K562 (cell line): ENCODE measurements at regions not wholly inside any gene's neighbourhood (a gene's known extent, or its start where the extent isn't known, plus 50 kb on each side); places are given as distances from the start of the nearest gene placed in this dataset.

Experiments used
- BHLHE40 ChIP-seq: IDR thresholded peaks from 2 replicates; pipeline ENCODE4 v1.6.1; 2011; ENCODE audit warnings: low read length, improper control_type of control experiment
- HDAC6 ChIP-seq: IDR thresholded peaks from 2 replicates; pipeline ENCODE4 v1.6.1; 2012; ENCODE audit warnings: low read depth, mild to moderate bottlenecking, control low read depth, inconsistent platforms, low read length, moderate library complexity
- HDGF ChIP-seq: fragments of 450-650 bp; IDR thresholded peaks from 2 replicates; pipeline ENCODE4 v1.6.1; 2016
- MAFK ChIP-seq: IDR thresholded peaks from 2 replicates; pipeline ENCODE4 v1.6.1; 2011; ENCODE audit warnings: low read length, improper control_type of control experiment
- RBM14 ChIP-seq: fragments of 200-400 bp; formaldehyde crosslinking; IDR thresholded peaks from 2 replicates; pipeline ENCODE4 v1.6.1; 2018; ENCODE audit warnings: low read depth, mild to moderate bottlenecking, low read length, moderate library complexity, borderline replicate concordance; ENCODE audit not compliant: insufficient read depth
- SP1 ChIP-seq: sonication (generic); formaldehyde crosslinking; IDR thresholded peaks from 2 replicates; pipeline ENCODE4 v1.8.1; 2022; ENCODE audit warnings: mild to moderate bottlenecking, missing genetic modification reagents
- ZNF431 ChIP-seq: sonication (generic); formaldehyde crosslinking; IDR thresholded peaks from 2 replicates; pipeline ENCODE4 v1.8.0; 2022; ENCODE audit warnings: mild to moderate bottlenecking, missing genetic modification reagents
- ZNF778 ChIP-seq: fragments of 450-650 bp; formaldehyde crosslinking; IDR thresholded peaks from 2 replicates; pipeline ENCODE4 v1.4.0; 2020; ENCODE audit warnings: mild to moderate bottlenecking, moderate library complexity
- TF ChIP-seq, protein P1 (sequence below): fragments of 450-650 bp; formaldehyde crosslinking; IDR thresholded peaks from 2 replicates; pipeline ENCODE4 v1.4.0; 2020; ENCODE audit warnings: mild to moderate bottlenecking, moderate library complexity
- TF ChIP-seq, protein P2 (sequence below), 2 experiments: fragments of 450-650 bp; IDR thresholded peaks; 2 replicates each; pipeline ENCODE4 v1.6.1; 2016; ENCODE audit warnings: mild to moderate bottlenecking in 2 of 2, borderline replicate concordance in 1 of 2, low read depth in 1 of 2, moderate library complexity in 1 of 2
- TF ChIP-seq, protein P3 (sequence below), 2 experiments: IDR thresholded peaks in 1 of 2; conservative IDR thresholded peaks in 1 of 2; 2 replicates each; pipeline ENCODE4 v1.6.1; 2016; ENCODE audit warnings: low read depth in 2 of 2, mild to moderate bottlenecking in 1 of 2, missing compliant biosample characterization in 1 of 2, missing genetic modification characterization in 1 of 2, moderate library complexity in 1 of 2
- TF ChIP-seq, protein P4 (sequence below), 3 experiments: IDR thresholded peaks in 2 of 3; conservative IDR thresholded peaks in 1 of 3; 2 replicates each; pipeline ENCODE4 v1.5.1; 2011 to 2012; ENCODE audit warnings: low read length in 3 of 3, mild to moderate bottlenecking in 3 of 3, control low read depth in 2 of 3, improper control_type of control experiment in 1 of 3, inconsistent platforms in 1 of 3, low read depth in 1 of 3, mixed read lengths in 1 of 3, moderate library complexity in 1 of 3; ENCODE audit not compliant: insufficient read depth in 2 of 3
- TF ChIP-seq, protein P5 (sequence below), 2 experiments: IDR thresholded peaks; 2 replicates each; pipeline ENCODE4 v1.6.1; 2011; ENCODE audit warnings: borderline replicate concordance in 1 of 2, control low read depth in 1 of 2, low read depth in 1 of 2, low read length in 1 of 2, mild to moderate bottlenecking in 1 of 2, mixed read lengths in 1 of 2, moderate library complexity in 1 of 2; ENCODE audit not compliant: insufficient read depth in 1 of 2, insufficient read length in 1 of 2, poor library complexity in 1 of 2, severe bottlenecking in 1 of 2; ENCODE audit errors: extremely low read depth in 1 of 2

DNA sequence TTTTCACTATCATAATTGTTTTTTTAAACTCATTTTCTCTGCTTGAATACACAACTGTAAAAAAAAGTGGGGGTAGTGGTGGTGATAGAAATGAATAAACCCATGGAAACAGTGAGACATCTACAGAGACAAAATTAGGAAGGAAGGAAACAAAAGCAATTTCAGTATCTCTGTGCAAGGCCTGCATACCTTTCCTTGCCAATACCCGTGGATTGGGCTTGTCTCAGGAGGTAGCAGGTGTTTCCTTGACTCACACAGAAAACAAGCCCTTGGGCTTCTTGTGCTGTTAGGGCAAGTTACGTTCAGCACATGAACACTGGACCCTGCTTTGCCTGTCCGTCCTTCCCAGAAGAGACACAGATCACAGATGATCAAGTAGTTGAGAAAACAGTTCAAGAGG, 372.2 kb downstream of the ZSWIM6 start:
- TF ChIP-seq, protein P1, sequence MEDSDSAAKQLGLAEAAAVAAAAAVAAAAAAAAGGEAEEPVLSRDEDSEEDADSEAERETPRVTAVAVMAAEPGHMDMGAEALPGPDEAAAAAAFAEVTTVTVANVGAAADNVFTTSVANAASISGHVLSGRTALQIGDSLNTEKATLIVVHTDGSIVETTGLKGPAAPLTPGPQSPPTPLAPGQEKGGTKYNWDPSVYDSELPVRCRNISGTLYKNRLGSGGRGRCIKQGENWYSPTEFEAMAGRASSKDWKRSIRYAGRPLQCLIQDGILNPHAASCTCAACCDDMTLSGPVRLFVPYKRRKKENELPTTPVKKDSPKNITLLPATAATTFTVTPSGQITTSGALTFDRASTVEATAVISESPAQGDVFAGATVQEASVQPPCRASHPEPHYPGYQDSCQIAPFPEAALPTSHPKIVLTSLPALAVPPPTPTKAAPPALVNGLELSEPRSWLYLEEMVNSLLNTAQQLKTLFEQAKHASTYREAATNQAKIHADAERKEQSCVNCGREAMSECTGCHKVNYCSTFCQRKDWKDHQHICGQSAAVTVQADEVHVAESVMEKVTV (CRISPR knock-in tag), result no peak
- TF ChIP-seq, protein P2, sequence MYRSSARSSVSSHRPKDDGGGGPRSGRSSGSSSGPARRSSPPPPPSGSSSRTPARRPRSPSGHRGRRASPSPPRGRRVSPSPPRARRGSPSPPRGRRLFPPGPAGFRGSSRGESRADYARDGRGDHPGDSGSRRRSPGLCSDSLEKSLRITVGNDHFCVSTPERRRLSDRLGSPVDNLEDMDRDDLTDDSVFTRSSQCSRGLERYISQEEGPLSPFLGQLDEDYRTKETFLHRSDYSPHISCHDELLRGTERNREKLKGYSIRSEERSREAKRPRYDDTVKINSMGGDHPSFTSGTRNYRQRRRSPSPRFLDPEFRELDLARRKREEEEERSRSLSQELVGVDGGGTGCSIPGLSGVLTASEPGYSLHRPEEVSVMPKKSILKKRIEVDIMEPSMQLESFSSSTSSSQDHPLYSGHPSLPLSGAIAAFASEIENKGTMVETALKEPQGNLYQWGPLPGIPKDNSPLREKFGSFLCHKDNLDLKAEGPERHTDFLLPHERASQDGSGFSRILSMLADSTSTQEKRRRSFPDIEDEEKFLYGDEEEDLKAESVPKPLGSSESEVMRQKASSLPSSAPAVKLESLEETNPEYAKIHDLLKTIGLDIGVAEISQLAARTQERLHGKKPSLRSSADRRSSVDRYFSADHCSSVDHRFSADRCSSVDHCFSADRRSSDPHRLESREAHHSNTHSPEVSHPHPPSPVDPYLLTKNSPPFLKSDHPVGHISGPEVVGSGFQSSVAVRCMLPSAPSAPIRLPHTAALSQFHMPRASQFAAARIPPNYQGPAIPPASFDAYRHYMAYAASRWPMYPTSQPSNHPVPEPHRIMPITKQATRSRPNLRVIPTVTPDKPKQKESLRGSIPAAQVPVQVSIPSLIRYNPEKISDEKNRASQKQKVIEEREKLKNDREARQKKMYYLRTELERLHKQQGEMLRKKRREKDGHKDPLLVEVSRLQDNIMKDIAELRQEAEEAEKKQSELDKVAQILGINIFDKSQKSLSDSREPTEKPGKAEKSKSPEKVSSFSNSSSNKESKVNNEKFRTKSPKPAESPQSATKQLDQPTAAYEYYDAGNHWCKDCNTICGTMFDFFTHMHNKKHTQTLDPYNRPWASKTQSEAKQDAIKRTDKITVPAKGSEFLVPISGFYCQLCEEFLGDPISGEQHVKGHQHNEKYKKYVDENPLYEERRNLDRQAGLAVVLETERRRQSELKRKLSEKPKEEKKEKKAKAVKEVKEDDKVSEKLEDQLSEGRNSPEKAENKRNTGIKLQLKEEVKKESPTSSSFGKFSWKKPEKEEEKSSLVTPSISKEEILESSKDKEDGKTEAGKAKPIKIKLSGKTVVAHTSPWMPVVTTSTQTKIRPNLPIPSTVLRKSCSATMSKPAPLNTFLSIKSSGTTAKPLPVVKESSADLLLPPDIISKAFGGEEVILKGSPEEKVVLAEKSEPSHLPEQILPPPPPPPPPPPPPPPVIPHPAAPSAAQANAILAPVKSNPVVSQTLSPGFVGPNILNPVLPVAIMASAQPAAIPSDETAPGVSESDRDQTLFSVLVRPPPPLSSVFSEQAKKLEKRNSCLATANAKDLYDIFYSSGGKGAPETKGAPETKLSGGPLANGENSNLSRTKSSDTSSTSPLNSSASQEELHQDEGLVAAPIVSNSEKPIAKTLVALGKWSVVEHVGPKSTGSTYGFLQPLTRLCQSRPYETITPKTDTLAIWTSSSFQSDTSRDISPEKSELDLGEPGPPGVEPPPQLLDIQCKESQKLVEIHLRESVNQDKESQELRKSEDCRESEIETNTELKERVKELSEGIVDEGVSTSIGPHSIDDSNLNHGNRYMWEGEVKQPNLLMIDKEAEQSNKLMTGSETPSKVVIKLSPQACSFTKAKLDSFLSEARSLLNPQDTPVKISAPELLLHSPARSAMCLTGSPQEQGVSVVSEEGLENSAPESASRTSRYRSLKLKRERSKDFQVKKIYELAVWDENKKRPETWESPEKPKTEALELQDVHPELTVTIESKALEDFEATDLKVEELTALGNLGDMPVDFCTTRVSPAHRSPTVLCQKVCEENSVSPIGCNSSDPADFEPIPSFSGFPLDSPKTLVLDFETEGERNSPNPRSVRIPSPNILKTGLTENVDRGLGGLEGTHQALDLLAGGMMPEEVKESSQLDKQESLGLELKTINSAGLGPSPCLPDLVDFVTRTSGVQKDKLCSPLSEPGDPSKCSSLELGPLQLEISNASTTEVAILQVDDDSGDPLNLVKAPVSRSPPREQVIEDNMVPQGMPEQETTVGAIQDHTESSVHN (IDR thresholded peaks at IDR 0.05; ENCODE audit: borderline replicate concordance in 1 of 2, low read depth in 1 of 2), result no peak
- no peak for TF ChIP-seq HDAC6
- no peak for TF ChIP-seq MAFK
- TF ChIP-seq, protein P3, sequence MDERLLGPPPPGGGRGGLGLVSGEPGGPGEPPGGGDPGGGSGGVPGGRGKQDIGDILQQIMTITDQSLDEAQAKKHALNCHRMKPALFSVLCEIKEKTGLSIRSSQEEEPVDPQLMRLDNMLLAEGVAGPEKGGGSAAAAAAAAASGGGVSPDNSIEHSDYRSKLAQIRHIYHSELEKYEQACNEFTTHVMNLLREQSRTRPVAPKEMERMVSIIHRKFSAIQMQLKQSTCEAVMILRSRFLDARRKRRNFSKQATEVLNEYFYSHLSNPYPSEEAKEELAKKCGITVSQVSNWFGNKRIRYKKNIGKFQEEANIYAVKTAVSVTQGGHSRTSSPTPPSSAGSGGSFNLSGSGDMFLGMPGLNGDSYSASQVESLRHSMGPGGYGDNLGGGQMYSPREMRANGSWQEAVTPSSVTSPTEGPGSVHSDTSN (CRISPR knock-in tag; IDR thresholded peaks at IDR 0.05; ENCODE audit: low read depth), result no peak
- TF ChIP-seq, protein P3 (tag; conservative IDR thresholded peaks at IDR 0.05; ENCODE audit: low read depth), result no peak
- TF ChIP-seq, protein P4, sequence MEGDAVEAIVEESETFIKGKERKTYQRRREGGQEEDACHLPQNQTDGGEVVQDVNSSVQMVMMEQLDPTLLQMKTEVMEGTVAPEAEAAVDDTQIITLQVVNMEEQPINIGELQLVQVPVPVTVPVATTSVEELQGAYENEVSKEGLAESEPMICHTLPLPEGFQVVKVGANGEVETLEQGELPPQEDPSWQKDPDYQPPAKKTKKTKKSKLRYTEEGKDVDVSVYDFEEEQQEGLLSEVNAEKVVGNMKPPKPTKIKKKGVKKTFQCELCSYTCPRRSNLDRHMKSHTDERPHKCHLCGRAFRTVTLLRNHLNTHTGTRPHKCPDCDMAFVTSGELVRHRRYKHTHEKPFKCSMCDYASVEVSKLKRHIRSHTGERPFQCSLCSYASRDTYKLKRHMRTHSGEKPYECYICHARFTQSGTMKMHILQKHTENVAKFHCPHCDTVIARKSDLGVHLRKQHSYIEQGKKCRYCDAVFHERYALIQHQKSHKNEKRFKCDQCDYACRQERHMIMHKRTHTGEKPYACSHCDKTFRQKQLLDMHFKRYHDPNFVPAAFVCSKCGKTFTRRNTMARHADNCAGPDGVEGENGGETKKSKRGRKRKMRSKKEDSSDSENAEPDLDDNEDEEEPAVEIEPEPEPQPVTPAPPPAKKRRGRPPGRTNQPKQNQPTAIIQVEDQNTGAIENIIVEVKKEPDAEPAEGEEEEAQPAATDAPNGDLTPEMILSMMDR (IDR thresholded peaks at IDR 0.05 in 2 of 3, conservative IDR thresholded peaks at IDR 0.05 in 1 of 3; ENCODE audit: insufficient read depth in 2 of 3, low read depth in 1 of 3, low read length in 3 of 3), result no peak
- no peak for TF ChIP-seq RBM14
- TF ChIP-seq SP1 (CRISPR knock-in tag), result no peak
- no peak for TF ChIP-seq HDGF
- TF ChIP-seq ZNF431 (CRISPR knock-in tag), result no peak
- TF ChIP-seq, protein P5, sequence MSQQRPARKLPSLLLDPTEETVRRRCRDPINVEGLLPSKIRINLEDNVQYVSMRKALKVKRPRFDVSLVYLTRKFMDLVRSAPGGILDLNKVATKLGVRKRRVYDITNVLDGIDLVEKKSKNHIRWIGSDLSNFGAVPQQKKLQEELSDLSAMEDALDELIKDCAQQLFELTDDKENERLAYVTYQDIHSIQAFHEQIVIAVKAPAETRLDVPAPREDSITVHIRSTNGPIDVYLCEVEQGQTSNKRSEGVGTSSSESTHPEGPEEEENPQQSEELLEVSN (IDR thresholded peaks at IDR 0.05; ENCODE audit: borderline replicate concordance in 1 of 2, extremely low read depth in 1 of 2, insufficient read depth in 1 of 2, insufficient read length in 1 of 2, low read depth in 1 of 2, low read length in 1 of 2, poor library complexity in 1 of 2, severe bottlenecking in 1 of 2), result no peak
- TF ChIP-seq ZNF778, result no peak
- TF ChIP-seq BHLHE40, result no peak
